ENCODE measurements at regions not wholly inside any gene's neighbourhood (a gene's known extent, or its start where the extent isn't known, plus 50 kb on each side); places are given as distances from the start of the nearest gene placed in this dataset.

DNA sequence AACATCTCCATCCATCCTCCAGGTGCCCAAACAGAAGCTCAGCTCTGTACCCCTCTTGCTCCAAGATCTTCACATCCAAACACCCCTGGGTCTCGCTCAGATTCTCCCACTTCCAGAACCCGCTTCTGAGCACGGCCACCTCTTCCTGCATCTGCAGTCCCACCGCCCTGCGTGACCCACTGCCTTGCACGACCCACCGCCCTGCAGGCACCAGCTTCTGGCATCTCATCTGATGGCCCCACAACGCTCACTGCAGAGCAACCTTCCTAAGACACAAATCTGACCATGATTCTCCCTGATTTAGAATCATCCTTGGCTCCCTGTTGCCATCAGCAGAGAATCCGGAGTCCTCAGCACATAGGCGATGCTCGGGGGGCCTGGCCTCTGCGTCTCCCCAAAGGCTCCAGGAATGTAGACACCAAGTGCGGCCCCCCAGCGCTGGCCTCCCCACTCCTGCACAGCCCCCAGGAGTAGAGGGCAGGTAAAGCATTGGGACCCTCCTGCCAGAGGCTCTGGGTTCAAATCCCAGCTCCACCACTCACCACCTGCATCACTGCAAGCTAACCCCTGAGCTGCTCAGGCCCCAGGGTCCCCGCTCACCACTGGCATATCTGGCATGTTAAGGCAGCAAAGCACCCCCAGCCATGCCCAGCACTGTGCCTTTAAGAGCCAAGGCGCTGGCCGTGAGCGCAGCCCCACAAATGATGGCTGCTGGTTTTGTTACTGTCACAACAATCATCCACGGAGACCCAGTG, 459.3 kb downstream of the BRD1 start:
- DNase-seq (ENCODE audit: low read depth): no peak

DNA sequence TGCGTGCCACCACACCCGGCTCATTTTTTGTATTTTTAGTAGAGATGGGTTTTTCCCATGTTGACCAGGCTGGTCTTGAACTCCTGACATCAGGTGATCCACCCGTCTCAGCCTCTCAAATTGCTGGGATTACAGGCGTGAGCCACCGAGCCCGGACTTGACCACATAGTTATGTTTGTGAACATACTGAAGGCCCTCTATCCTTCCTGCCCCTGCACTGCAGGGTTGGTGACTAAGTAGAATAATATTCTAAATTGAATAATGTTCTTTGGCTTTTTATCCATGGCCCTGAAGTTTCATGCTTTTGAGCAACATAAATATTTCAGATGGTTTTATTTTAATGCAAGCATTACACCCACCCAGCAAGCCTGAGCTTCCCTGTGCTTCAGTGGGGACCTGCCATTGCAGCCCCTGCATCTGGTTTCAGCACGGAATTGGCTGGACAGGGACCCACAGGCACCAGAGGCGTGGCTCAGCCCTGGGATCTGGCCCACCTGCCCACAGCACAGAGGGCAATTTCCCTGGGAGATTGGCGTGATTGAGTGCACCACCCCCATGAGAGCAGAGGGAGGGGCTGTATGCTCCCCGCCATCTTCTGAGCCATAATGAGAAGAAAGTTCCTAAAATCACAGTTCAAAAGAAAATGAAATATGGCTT, 460.5 kb downstream of the BRD1 start:
- DNase-seq (ENCODE audit: low read depth): no peak

DNA sequence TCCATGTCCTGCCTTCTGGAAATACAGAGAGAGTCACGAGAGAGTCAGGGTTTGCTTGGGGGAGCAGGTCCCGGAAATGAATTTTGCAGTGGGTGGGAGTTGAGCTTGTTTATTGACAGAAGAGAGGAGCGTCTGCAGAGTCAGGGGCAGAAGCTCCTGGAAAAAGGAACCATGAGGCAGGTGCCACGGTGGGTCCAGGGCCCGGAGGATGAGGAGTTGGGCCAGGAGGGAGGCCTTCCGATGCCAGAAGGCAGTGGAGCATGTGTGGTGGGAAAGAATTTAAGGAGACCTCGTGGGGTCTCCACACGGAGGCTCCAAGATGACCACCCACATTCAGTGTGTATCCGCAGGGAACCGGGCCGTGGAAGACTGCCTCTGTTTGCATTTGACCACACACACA, 461.2 kb downstream of the BRD1 start:
- no peak for DNase-seq (ENCODE audit: low read depth)

DNA sequence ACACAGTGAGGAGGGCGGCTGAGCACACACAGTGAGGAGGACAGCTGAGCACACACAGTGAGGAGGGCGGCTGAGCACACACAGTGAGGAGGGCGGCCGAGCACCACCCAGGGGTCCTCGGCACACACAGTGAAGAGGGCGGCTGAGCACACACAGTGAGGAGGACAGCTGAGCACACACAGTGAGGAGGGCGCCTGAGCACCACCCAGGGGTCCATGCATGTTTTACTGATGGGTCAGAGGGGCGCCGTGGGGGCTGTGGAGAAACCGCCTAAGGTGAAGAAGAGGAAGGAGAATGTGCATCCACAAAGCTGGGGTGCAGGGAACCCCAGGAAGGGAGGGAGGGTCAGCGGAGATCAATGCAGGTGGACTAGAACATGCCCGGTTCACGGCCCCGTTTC, 461.8 kb downstream of the BRD1 start:
- DNase-seq (ENCODE audit: low read depth): no peak

DNA sequence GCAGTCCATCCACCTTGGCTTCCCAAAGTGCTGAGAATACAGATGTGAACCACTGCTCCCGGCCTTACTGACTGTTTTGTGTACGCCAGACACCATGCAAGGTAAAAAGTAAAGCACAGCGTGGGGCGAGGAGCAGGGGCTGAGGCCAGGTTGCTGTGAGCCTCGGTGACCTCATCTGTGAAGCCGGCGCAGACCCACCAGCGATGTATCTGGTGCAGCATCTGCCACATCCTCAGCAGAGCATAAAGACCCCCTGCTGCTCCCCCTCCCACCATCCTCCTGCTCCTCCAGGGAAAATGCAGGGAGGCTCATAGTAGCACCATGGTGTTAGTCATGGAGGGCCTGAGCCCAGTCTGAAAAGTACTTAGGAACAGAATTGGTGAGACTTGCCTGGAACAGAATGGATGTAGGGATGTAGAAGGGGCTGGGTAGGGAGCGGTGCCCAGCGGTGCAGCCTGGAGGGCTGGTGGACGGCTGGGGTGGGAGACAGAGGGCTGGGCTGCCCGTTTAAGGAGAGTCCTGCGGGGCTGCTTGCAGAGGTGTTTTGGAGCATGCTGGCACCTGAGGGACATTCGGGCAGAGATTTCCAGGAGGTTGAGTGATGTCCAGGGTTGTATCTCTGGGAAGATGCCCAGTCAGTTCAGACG, 462.4 kb downstream of the BRD1 start:
- DNase-seq (ENCODE audit: low read depth): no peak

DNA sequence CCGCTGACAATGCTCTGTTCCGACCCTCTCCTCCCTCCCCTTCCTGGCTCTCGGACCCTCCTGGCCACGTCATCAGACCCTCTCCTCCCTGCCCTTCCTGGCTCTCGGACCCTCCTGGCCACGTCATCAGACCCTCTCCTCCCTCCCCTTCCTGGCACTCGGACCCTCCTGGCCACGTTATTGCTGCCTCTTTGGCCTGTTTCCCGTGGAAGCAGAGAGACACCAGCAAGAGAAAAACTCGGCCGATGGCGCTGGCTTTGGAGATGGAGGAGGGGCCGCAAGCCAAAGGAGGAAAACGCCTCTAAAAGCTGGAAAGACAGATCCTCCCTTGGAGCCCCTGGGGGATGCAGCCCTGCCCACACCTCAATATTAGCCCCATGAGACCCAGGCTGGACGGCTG, 463.3 kb downstream of the BRD1 start:
- no peak for DNase-seq (ENCODE audit: low read depth)

DNA sequence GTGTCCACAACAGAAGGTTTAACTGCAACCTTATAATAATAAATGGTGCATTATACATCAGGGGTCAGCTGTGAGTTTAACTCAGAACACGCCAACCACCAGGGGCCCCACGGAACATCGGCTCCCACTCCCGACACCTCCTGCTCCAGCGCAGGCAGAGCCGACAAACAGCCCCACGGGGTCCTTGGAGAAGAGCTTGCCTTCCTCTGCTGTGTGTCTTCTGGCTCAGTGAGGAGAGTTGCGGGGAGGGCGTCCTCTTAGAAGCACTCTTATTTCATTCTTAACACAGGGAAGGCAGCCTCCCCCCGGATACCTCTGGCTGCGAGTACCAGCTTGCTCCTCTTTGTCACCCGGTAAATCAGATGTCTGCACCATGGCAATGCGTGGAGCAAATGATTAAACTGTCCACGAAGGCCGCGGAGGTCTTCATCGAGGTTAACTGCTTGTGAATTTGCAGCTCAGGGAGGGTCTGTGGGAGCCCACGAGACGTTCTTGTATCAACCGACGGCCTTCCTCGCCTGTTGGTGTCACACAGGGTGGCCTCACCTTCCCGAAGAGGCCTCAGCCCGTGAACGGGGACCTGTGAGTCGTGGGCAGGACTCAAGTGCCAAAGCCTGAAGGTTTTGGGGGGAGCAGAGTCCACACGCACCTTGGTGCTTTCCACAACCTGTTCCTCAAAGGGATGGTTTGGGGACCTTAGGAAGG, 464.0 kb downstream of the BRD1 start:
- DNase-seq (ENCODE audit: low read depth): no peak

DNA sequence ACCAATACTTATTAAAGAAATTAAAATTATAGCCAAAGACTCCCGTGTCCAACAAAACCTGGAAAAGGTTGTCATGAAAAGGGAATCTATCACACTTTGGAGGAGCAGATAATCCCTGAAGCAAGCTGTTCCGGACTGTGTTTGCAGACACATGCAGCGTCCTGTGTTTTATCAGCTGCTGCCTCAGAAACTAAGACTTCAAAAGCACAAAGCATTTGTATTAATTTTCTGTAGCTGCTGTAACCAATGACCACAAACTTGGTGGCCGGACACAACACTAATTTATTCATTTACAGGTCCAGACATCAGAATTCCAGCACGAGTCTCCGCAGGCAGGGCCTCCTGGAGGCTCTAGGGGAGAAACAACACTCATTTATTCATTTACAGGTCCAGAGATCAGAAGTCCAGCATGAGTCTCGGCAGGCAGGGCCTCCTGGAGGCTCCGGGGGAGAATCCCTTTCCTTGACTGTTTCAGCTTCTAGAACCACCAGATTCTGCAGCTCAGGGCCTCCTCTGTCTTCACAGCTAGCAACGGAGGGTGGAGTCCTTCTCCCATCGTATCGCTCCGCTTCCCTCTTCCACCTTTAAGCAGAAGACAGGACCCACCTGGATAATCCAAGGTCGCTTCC, 465.3 kb downstream of the BRD1 start:
- DNase-seq (ENCODE audit: low read depth): no peak

DNA sequence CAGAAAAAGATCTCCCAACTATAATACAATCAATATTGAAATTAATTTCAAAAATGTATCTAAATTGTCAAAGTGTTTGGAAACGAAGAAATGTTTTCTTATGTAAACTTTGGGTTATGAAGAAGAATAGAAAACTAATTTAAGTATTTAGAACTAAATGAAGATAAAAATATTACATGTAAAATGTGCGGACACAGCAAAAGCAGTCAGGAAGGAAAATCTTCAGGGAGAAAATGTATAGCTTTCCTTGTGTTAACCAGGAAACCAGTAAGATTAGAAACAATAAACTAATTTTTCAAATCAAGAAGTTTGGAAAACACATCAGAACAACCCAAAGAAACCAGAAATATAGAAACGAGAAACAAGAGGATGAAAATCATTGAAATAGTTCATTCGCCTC, 466.5 kb downstream of the BRD1 start:
- DNase-seq (ENCODE audit: low read depth): no peak

DNA sequence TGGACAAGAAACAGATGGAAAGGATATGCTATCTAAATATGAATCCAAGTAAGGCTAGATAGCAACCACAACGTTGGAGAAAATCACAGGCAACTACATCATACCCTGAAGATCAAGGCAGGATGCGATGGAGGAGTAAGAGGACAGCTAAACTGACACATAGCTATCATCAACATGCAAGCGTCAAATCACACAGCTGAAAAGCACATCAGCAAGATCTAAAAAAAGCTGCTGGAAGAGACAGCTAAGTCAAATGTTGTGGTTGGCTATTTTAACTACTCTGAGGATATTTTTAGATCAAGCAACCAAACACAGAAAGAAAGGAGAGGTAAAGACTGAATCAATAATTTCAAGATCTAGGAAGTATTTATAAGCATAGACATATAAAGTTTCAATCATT, 466.9 kb downstream of the BRD1 start:
- DNase-seq (ENCODE audit: low read depth): no peak

DNA sequence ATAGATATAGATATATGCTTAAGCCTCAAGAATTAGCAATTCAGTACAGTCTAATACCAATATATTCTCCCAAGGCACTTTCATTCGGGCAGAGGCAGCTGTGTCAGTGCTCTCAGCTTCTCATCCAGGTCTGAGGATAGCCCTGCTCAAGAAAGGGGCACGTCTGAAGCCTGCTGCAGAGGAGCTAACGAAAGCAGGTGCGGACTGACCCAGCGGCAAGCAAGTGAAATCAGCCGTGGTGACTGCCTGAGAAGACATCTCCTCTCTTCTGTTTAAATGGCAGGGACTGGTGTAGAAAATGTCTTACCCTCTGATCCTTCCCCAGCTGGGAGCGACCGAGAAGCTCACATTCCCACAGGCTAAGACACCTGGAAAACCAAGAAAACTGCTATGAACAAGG, 468.6 kb downstream of the BRD1 start:
- DNase-seq (ENCODE audit: low read depth): no peak

DNA sequence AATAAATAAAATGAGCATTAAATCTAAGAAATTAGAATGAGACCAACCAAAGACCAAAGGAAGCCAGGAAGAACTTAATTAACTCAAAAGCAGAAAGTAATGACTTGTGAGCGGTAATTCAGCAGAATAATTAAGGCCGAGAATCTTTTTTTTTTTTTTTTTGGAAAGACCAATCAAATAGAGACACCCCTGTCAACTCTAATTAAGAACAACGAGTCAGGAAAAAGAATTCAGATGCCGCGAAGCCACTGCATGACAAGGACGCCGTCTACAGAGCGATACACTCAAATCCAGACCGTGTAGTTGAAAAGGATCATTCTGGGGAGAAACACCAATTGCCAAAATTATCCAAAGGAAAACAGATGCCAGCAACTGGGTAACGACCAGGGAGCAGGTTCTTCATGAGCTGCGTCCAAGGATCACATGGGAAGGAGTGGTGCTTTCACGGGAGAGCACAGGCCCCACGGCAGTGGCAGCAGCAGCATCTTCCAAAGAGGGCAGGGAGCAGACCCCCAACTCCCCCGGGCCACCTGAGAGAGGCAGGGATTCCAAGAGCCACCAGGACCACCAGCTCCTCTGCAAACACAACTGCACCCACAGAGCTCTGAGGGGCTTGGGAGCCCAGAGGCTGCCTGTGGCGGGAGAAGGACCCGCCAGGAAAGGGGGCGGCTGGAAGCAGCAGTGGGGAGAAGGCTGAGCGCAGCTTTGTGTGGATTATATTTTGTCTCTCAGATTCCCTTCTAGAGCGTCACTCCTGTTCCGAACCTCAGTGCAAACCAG, 469.8 kb downstream of the BRD1 start:
- DNase-seq (ENCODE audit: low read depth): no peak

DNA sequence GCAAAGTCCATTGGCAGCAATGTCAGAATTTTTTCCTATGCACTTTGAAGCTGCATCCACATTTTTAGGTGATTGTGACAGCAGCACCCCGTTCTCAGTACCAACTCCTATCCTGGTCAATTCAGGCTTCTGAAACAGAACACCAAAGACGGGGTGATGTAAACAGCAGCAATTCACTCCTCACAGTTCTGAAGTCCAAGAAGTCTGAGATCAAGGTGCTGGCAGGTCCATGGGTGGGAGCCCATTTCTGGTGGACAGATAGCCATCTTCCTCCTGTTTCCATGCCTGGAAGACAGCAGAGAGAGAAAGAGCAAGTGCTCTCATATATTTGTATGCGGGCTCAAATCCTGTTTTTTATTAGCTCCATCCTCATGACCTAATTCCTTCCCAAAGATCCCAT, 471.2 kb downstream of the BRD1 start:
- DNase-seq (ENCODE audit: low read depth): no peak

DNA sequence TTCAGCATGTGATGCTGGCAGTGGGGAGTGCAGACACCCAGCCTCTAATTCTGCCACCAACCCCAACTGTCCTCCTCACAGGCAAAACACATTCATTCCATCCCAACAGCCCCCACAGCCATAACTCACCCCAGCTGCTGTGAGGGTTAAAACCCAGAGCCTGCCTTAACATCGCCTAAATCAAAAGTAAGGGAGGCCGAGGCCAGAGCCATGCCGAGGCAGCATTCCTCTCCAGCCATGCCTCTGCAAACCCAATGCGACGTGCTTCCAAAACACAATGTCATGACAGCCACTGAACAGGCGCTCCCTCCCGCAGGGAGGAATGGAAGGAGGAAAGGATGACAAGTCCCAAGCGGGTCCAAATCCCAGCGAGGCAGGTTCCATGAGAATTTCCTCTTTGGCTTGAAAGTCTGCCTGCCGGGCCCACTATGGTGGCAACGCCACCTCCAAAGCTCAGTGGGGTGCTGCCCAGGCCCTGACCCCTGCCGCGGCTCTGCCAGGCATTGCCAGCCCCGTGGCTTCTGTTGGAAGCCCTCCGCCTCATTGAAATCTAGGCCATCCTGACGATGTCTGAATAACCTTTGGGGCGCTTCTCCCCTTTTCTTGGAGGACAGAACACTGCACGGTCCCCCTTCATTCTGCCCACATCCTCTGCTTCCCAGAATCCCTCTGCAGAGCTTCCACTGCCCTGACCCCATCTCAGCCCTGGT, 472.3 kb downstream of the BRD1 start:
- no peak for DNase-seq (ENCODE audit: low read depth)

DNA sequence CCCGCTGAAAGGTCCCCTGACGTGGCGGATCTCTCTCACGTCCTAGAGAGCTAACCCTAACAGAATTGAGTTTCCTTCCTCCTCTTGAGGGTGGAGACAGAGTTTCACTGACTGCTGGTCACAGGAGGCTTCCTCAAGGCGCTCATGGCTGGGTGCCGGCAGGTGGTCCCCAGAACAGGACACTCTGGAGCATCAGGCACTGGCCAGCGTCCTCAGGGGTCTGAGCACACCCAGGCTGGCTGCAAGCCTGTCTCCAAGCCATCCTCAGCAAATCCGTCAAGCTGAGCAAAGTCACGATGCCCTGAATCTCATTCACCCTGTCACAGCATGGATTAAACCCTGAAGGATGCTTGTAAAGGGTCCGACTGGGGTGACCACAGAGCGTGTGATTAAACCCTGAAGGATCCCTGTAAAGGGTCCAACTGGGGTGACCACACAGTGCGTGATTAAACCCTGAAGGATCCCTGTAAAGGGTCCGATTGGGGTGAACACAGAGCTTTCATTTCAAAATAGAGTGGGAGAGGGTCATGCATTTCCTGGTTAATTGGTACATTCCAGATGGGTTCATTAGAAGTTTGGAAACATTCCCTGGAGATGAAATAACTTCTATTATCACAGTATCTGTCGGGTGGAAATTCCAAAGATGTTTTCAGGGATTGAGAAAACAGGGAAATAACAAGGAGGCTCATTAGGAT, 473.0 kb downstream of the BRD1 start:
- DNase-seq (ENCODE audit: low read depth): no peak

DNA sequence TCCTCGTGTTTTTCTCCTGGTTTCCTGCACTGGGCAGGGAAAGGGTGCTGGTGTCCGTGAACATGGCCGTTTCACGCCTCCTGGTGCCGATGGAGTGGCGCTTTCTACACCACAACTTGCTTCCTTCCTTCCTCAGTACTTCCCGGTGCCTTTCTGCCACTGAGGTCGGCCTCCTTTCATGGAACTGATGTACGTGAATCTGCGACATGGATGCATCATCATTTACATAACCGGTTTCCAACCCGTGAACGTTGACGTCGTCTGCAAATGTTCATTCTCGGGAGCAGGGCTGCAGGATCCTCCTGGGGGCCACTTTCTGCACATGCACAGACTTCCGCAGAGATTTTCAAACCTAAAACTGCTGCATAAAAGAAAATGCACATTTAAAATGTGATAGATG, 474.4 kb downstream of the BRD1 start:
- no peak for DNase-seq (ENCODE audit: low read depth)

DNA sequence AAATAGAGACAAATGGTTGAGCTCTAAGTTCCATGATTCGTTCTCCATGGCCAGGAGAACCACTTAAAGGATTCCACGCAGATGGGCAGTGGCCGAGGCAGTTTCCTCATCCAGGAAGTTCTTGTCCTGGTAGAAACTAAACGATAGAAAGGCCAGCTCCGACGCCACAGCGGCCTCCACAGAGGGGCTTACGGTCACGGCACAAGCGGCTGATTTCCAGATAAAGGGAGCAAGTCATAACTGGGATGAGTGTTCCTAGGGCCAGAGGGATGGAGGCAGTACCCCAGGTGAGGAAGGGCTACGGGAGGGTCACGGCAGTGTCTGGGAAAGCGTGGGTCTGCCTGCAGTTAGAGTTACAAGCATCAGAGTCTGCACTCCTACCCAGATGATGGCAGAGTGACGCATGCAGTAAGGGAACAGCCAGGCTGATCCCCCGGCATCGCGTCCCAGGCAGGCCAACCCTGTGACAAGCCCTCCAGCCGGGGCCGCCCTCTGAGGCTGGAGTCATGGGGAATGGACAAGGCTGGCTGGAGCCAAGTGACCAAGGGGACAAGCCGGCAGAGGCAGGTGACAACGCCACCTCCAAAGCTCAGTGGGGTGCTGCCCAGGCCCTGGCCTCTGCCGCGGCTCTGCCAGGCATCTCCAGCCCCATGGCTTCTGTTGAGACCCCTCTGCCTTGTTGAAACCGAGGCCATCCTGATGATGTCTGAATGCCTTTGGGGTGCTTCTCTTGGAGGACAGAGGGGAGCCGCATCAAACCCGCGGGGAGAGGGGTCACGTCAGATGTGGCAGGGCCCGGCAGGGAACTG, 475.1 kb downstream of the BRD1 start:
- DNase-seq (ENCODE audit: low read depth): no peak

DNA sequence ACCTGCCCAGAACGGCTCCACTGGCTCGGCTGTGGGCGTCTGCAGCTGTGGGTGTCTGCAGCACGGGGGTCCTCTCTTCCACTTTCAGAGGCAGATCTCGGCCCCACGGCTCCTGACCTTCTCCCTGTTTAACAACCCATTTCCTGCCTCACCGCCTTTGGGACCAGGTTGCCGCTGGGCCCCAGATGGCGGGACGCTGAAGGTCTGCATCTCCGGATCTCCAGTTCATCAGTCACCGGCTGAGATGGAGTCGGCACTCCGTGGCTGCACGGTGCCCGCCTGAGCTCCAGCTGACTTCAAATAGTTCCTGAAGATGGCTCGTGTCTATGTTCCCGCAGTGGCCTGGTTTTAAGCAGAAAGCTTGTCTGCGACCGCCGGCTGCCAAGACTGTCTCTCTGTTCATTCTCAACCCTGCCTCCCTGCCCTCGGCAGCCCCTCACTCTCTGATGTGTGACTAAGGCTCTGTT, 475.9 kb downstream of the BRD1 start:
- DNase-seq (ENCODE audit: low read depth): no peak

DNA sequence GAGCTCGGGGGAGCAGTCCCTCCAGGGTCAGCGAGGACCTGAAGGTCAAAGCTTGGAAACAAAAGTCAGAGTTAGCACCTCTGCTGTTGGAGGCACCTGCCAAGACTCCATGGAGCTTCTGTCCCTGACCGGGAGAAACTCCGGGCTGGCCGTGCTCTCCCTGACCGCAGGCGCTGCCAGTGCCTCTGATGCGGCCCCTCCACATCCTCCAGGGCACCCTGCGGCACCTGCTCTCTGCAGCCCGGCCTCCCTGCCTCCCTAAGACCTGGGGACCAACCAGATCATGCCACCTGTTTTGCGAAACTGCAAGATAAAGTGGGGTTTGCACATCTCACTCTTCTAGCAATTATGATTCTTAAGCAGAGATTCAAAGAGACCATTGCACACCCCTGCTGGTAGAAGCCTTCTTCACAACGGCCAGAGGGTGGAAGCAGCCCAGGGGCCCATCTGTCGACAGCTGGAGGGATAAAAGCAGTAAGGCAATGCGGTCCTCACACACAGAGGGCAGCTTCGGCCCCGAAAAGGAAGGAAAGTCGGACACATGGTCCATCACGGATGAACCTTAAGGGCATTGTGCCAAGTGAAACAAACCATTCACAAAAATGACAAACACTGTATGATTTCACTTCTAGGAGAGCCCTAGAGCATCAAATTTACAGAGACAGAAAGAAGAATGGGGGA, 477.1 kb downstream of the BRD1 start:
- no peak for DNase-seq (ENCODE audit: low read depth)

All from non-pigmented ciliary epithelial cell (primary cell).